Psoas muscle (tissue), 7 donors: ENCODE measurements at regions not wholly inside any gene's neighbourhood (a gene's known extent, or its start where the extent isn't known, plus 50 kb on each side); places are given as distances from the start of the nearest gene placed in this dataset.

Source experiments
- ATAC-seq, 4 donors: fragments of 200-7000 bp; cut with Tn5 transposase; one replicate each; pipeline ENCODE4 v1.9.1; 2020; ENCODE audit warnings: moderate library complexity in 3 of 4, mild to moderate bottlenecking in 2 of 4
- DNase-seq, 2 donors: peaks; one replicate each; pipeline ENCODE4 v3.0.0-alpha.2; 2020
- H3K27ac ChIP-seq: fragments of 200-600 bp; one replicate; pipeline ENCODE4 v1.8.0; 2022
- H3K27me3 ChIP-seq, 3 donors: fragments of 200-600 bp in 1 of 3; one replicate each; pipeline versions ENCODE4 v1.6.1 to v1.8.0; 2013 to 2022; ENCODE audit warnings: low read length in 2 of 3, mild to moderate bottlenecking in 2 of 3, moderate library complexity in 1 of 3; ENCODE audit not compliant: insufficient read depth in 3 of 3
- H3K36me3 ChIP-seq, 2 donors: fragments of 200-600 bp in 1 of 2; one replicate each; pipeline versions ENCODE4 v1.6.1 to v1.8.0; 2013 to 2022; ENCODE audit warnings: low read depth in 1 of 2, mild to moderate bottlenecking in 1 of 2, moderate library complexity in 1 of 2; ENCODE audit not compliant: insufficient read depth in 1 of 2
- H3K4me1 ChIP-seq: fragments of 200-600 bp; one replicate; pipeline ENCODE4 v1.8.0; 2022
- H3K4me3 ChIP-seq: fragments of 200-600 bp; one replicate; pipeline ENCODE4 v1.8.0; 2022; ENCODE audit warnings: mild to moderate bottlenecking
- H3K9me3 ChIP-seq: fragments of 200-600 bp; one replicate; pipeline ENCODE4 v1.8.0; 2022
- CTCF ChIP-seq: fragments of 200-600 bp; IDR thresholded peaks from one replicate; pipeline ENCODE4 v1.8.0; 2022; ENCODE audit warnings: antibody characterized with exemption
- WGBS, 3 donors: extraction: QIAGEN DNeasy Blood & Tissue Kit; methylation state at CpG; one replicate each; pipeline versions ENCODE4 v1.1.6 to v1.1.7; 2013; 5-methylcytosine and 5-hydroxymethylcytosine counted together
- intact Hi-C, 2 donors: fragments of 100-400 bp; cut with DNase I; formaldehyde crosslinking; loops; one replicate each; pipeline versions ENCODE4 v1.11.0 to v1.14.2; 2022
- donor health status: healthy with polysubstance abuse.
- donor health status: DM: no; HTN: no; CAD: no; lungs with moderate emphysema.
- donor health status: Bipolar disorder and iron deficiency.
- donor health status: healthy.
- donor health status: DM: yes; HTN: yes; CAD: no.
- donor health status: DM: no; HTN: no; CAD: no.
- donor health status: DM: yes; HTN: yes; CAD: no.

- H3K4me3 ChIP-seq = no peak overlapping the region
- no peaks in the 10 kb centered on the region for H3K36me3 ChIP-seq
- intact Hi-C loops = no loop called here
- TF ChIP-seq CTCF = no peak
- no peaks in the 10 kb centered on the region for H3K27me3 ChIP-seq
- H3K27ac ChIP-seq = no peak overlapping the region
- DNase-seq (no peak), ATAC-seq (no peak)
- no peaks in the 10 kb centered on the region for H3K4me1 ChIP-seq
- no peaks in the 10 kb centered on the region for H3K9me3 ChIP-seq
- 54 to 75% (median 59%) methylated on average over 3 of the region's 3 CpGs for WGBS, 3 donors
These were observed 393.1 kb upstream of the ZNF717 start for GRCh38 chr3:76178412-76178811.

GRCh38 chr3:76181213-76181612 lies 395.9 kb upstream of the ZNF717 start:
- H3K27me3 ChIP-seq = no peaks in the 10 kb centered on the region
- no peak for TF ChIP-seq CTCF
- no peaks in the 10 kb centered on the region for H3K4me1 ChIP-seq
- no peaks in the 10 kb centered on the region for H3K36me3 ChIP-seq
- no peaks in the 10 kb centered on the region for H3K9me3 ChIP-seq
- H3K27ac ChIP-seq = no peak overlapping the region
- WGBS, 3 donors = 76 to 81% (median 78%) methylated on average over 2 of the region's 2 CpGs
- DNase-seq (no peak), ATAC-seq (no peak)
- intact Hi-C loops = no loop called here
- H3K4me3 ChIP-seq = no peak overlapping the region

- intact Hi-C loops = no loop called here
- TF ChIP-seq CTCF = no peak
These were observed 412.7 kb upstream of the ZNF717 start for GRCh38 chr3:76198086-76198485.

DNA sequence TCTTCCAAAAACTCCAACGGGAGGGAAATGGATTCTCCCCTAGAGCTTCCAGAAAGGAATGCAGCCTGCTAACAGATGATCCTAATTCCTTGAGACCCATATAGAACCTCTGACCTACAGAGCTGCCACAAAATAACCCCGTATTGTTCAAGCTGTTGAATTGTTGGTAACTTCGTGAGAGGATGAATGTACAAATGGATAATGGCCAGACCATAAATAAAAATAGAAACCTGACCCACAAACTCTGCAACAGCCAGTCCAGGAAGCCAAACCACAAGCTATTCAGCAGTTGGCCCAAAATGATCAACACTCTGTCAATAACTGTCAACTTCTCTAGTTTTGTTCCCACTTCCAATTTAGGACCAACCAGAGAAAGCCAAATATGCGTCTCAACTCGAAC lies 414.0 kb upstream of the ZNF717 start:
- no peak for TF ChIP-seq CTCF
- H3K4me1 ChIP-seq = no peaks in the 10 kb centered on the region
- 23 to 29% (median 27%) methylated on average over 5 of the region's 5 CpGs for WGBS, 3 donors

More at GRCh38 chr3:76198086-76198485, 412.7 kb upstream of the ZNF717 start:
- no peaks in the 10 kb centered on the region for H3K9me3 ChIP-seq
- DNase-seq (no peak), ATAC-seq (no peak)
- WGBS, 3 donors = 40 to 73% (median 61%) methylated on average over 1 of the region's 1 CpG
- no peaks in the 10 kb centered on the region for H3K27me3 ChIP-seq
- no peaks in the 10 kb centered on the region for H3K4me1 ChIP-seq
- no peak overlapping the region for H3K4me3 ChIP-seq
- H3K27ac ChIP-seq = no peak overlapping the region
- no peaks in the 10 kb centered on the region for H3K36me3 ChIP-seq

GRCh38 chr3:76203578-76203977 lies 418.2 kb upstream of the ZNF717 start:
- intact Hi-C loops = no loop called here
- H3K27me3 ChIP-seq = no peaks in the 10 kb centered on the region
- H3K27ac ChIP-seq = no peak overlapping the region
- no peak for ATAC-seq
- H3K36me3 ChIP-seq = no peaks in the 10 kb centered on the region
- DNase-seq = no peak
- H3K9me3 ChIP-seq = no peaks in the 10 kb centered on the region
- 37 to 39% (median 37%) methylated on average over 12 of the region's 12 CpGs for WGBS, 3 donors
- H3K4me3 ChIP-seq = no peak overlapping the region
- no peak for TF ChIP-seq CTCF
- no peaks in the 10 kb centered on the region for H3K4me1 ChIP-seq

More for the DNA sequence above, 414.0 kb upstream of the ZNF717 start:
- intact Hi-C loops = no loop called here
- H3K36me3 ChIP-seq = no peaks in the 10 kb centered on the region
- no peaks in the 10 kb centered on the region for H3K9me3 ChIP-seq
- ATAC-seq (peak in 1 of 4 donors; percentile 46), DNase-seq (no peak)
- H3K27ac ChIP-seq = no peak overlapping the region
- no peaks in the 10 kb centered on the region for H3K27me3 ChIP-seq
- H3K4me3 ChIP-seq = no peak overlapping the region
